Sigmoid colon (tissue), 6 donors: ENCODE measurements at regions not wholly inside any gene's neighbourhood (a gene's known extent, or its start where the extent isn't known, plus 50 kb on each side); places are given as distances from the start of the nearest gene placed in this dataset.

Experiments
- DNase-seq: peaks from one replicate; pipeline ENCODE4 v3.0.0-alpha.2; 2019
- H3K27ac ChIP-seq, 4 donors: fragments of 200-600 bp; sonication (generic); one replicate each; pipeline ENCODE4 v1.5.1; 2016 to 2019; ENCODE audit warnings: mild to moderate bottlenecking in 1 of 4
- H3K27me3 ChIP-seq, 3 donors: fragments of 200-600 bp; sonication (generic); one replicate each; pipeline ENCODE4 v1.5.1; 2019; ENCODE audit warnings: mild to moderate bottlenecking in 1 of 3
- H3K36me3 ChIP-seq, 4 donors: fragments of 200-600 bp; sonication (generic); one replicate each; pipeline ENCODE4 v1.5.1; 2016 to 2019
- H3K4me1 ChIP-seq, 4 donors: fragments of 200-600 bp; sonication (generic); one replicate each; pipeline ENCODE4 v1.5.1; 2017 to 2019
- H3K4me3 ChIP-seq, 4 donors: fragments of 200-600 bp; sonication (generic); one replicate each; pipeline ENCODE4 v1.5.1; 2017 to 2019; ENCODE audit warnings: mild to moderate bottlenecking in 2 of 4, moderate library complexity in 1 of 4
- H3K9me3 ChIP-seq, 4 donors: fragments of 200-600 bp in 3 of 4; sonication (generic) in 3 of 4; one replicate each; pipeline versions ENCODE4 v1.5.1 to v1.6.1; 2013 to 2019
- CTCF ChIP-seq, 4 experiments: fragments of 450-650 bp in 3 of 4; fragments of 200-600 bp in 1 of 4; IDR thresholded peaks; one replicate each; pipeline ENCODE4 v1.5.1; 2016 to 2019; ENCODE audit warnings: antibody characterized with exemption in 4 of 4, mild to moderate bottlenecking in 3 of 4, moderate library complexity in 2 of 4
- EP300 ChIP-seq, 4 donors: sonication (generic); formaldehyde crosslinking; IDR thresholded peaks; one replicate each; pipeline ENCODE4 v1.6.1; 2017; ENCODE audit warnings: antibody characterized with exemption in 4 of 4
- POLR2A ChIP-seq, 2 donors: fragments of 450-650 bp; IDR thresholded peaks; one replicate each; pipeline ENCODE4 v1.6.1; 2016; ENCODE audit warnings: antibody characterized with exemption in 2 of 2, mild to moderate bottlenecking in 2 of 2, moderate library complexity in 2 of 2
- POLR2AphosphoS5 ChIP-seq, 4 donors: sonication (generic); formaldehyde crosslinking; IDR thresholded peaks; one replicate each; pipeline ENCODE4 v1.6.1; 2017; ENCODE audit warnings: antibody characterized with exemption in 4 of 4
- WGBS, 2 donors: extraction: QIAGEN DNeasy Blood & Tissue Kit; methylation state at CpG; one replicate each; pipeline ENCODE4 v1.1.7; 2013; 5-methylcytosine and 5-hydroxymethylcytosine counted together
- intact Hi-C: fragments of 100-400 bp; cut with DNase I; formaldehyde crosslinking; loops from one replicate; pipeline ENCODE4 v1.15.1; 2023
- donor health status: healthy with polysubstance abuse.
- donor health status: healthy.

DNA sequence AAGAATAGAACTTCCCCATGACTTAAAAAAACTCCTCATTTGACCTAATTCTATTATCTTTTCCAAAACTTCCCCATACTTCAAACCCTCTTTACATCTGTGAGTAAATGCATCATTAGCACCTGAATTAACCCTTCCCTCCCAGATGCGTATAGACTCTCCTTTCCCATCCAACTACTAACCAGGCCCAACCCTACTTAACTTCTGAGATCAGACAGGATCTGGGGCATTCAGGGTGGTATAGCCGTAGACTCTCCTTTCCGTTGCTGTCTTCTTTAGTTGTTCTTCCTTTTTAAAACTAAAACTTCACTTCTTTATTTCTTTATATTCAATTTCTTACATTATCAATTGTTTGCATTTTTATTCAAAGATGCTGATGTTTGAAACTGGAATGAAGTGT is 165.2 kb downstream of the SLCO4C1 start:
- no peak for DNase-seq
- TF ChIP-seq EP300 (IDR thresholded peaks at IDR 0.05) (no peak), POLR2A (IDR thresholded peaks at IDR 0.05) (no peak), CTCF (IDR thresholded peaks at IDR 0.05) (no peak), POLR2AphosphoS5 (IDR thresholded peaks at IDR 0.05) (no peak)
- intact Hi-C loops: no loop called here
- no peaks in the 10 kb centered on the region for H3K9me3 ChIP-seq
- H3K4me3 ChIP-seq: no peak overlapping the region
- H3K4me1 ChIP-seq: no peaks in the 10 kb centered on the region
- 82 to 95% methylated on average over 3 of the region's 3 CpGs for WGBS, 2 donors
- H3K36me3 ChIP-seq: no peaks in the 10 kb centered on the region
- H3K27ac ChIP-seq: no peak overlapping the region
- no peaks in the 10 kb centered on the region for H3K27me3 ChIP-seq

GRCh38 chr5:102130386-102130785 is 165.7 kb downstream of the SLCO4C1 start:
- H3K27me3 ChIP-seq: no peaks in the 10 kb centered on the region
- TF ChIP-seq CTCF (IDR thresholded peaks at IDR 0.05) (no peak), POLR2AphosphoS5 (IDR thresholded peaks at IDR 0.05) (no peak), POLR2A (IDR thresholded peaks at IDR 0.05) (no peak), EP300 (IDR thresholded peaks at IDR 0.05) (no peak)
- H3K4me1 ChIP-seq: no peaks in the 10 kb centered on the region
- no peak overlapping the region for H3K4me3 ChIP-seq
- H3K36me3 ChIP-seq: no peaks in the 10 kb centered on the region
- intact Hi-C loops: no loop called here
- no peaks in the 10 kb centered on the region for H3K9me3 ChIP-seq
- 91 to 92% methylated on average over 5 of the region's 5 CpGs for WGBS, 2 donors
- H3K27ac ChIP-seq: no peak overlapping the region
- no peak for DNase-seq

DNA sequence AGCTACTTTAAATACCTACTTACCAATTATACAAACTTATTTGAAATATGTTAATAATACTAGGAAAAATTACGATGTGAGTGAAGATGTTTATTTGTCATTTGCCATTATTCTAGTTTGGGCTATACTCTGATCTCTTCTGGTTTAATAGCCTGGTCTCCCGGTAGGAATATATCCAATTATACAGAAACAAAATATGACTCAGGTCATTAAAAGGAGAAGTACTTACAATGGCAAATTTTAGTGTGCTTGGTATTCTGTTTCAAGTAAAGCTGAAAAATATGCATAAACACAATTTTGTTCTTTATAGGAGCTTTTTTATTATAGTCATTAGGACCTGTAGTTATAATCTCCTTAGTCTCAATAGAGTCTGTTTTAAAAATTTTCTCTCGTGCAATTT is 176.8 kb downstream of the SLCO4C1 start:
- 66% methylated on average over 3 of the region's 3 CpGs for WGBS, 2 donors
- no peak for TF ChIP-seq POLR2A (IDR thresholded peaks at IDR 0.05)
- no peak for TF ChIP-seq POLR2AphosphoS5 (IDR thresholded peaks at IDR 0.05)
- TF ChIP-seq CTCF (IDR thresholded peaks at IDR 0.05): no peak
- no peak for TF ChIP-seq EP300 (IDR thresholded peaks at IDR 0.05)
- Histone ChIP-seq H3K9me3 (no peaks in the 10 kb centered on the region), H3K36me3 (no peaks in the 10 kb centered on the region), H3K27me3 (no peaks in the 10 kb centered on the region), H3K4me1 (no peaks in the 10 kb centered on the region), H3K27ac (no peak overlapping the region), H3K4me3 (no peak overlapping the region)
- no peak for DNase-seq
- intact Hi-C loops: no loop called here

DNA sequence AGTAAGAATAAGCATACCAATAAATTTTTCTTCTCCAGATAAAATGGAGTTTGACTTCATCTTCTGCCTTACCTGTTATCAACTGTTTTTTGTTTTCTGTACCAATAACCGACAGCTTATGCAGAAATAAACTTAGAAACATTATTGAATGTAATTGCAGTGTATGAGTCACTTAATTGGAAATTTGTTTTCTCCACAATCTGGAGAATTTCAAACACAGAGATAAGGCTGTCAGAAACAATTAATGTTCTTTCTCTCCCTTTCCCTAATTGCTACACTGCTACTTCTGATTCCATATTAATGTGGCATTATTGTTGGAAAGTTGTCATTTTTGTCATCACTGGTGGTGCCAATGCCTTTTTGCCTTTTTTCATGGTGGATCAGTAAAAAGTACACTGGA is 180.3 kb downstream of the SLCO4C1 start:
- Histone ChIP-seq H3K27ac (no peak overlapping the region), H3K4me3 (no peak overlapping the region), H3K9me3 (no peaks in the 10 kb centered on the region), H3K27me3 (no peaks in the 10 kb centered on the region), H3K4me1 (no peaks in the 10 kb centered on the region), H3K36me3 (no peaks in the 10 kb centered on the region)
- TF ChIP-seq EP300 (IDR thresholded peaks at IDR 0.05): no peak
- WGBS, 2 donors: 78 to 80% methylated on average over 1 of the region's 1 CpG
- intact Hi-C loops: no loop called here
- DNase-seq: no peak

- Histone ChIP-seq H3K27me3 (no peaks in the 10 kb centered on the region), H3K4me1 (no peaks in the 10 kb centered on the region), H3K36me3 (no peaks in the 10 kb centered on the region), H3K27ac (no peak overlapping the region), H3K4me3 (no peak overlapping the region), H3K9me3 (no peaks in the 10 kb centered on the region)
- no peak for DNase-seq
- intact Hi-C loops: no loop called here
- TF ChIP-seq CTCF (IDR thresholded peaks at IDR 0.05) (no peak), POLR2AphosphoS5 (IDR thresholded peaks at IDR 0.05) (no peak), EP300 (IDR thresholded peaks at IDR 0.05) (no peak), POLR2A (IDR thresholded peaks at IDR 0.05) (no peak)
- 82 to 85% methylated on average over 9 of the region's 9 CpGs for WGBS, 2 donors
These were observed 181.5 kb downstream of the SLCO4C1 start for GRCh38 chr5:102114525-102115069.
